HG02870 (cell line): ENCODE measurements at regions not wholly inside any gene's neighbourhood (a gene's known extent, or its start where the extent isn't known, plus 50 kb on each side); places are given as distances from the start of the nearest gene placed in this dataset.
"Not testable (repeated sequence)": the region's sequence is repeated elsewhere in the genome, so short reads cannot be mapped to it uniquely, and the experiment has no call there.

ENCODE experiments used
- ATAC-seq: cut with Tn5 transposase; IDR thresholded peaks from one replicate; pipeline ENCODE4 v1.9.1; 2021; ENCODE audit warnings: mild to moderate bottlenecking, moderate library complexity; ENCODE audit not compliant: unreplicated experiment

DNA sequence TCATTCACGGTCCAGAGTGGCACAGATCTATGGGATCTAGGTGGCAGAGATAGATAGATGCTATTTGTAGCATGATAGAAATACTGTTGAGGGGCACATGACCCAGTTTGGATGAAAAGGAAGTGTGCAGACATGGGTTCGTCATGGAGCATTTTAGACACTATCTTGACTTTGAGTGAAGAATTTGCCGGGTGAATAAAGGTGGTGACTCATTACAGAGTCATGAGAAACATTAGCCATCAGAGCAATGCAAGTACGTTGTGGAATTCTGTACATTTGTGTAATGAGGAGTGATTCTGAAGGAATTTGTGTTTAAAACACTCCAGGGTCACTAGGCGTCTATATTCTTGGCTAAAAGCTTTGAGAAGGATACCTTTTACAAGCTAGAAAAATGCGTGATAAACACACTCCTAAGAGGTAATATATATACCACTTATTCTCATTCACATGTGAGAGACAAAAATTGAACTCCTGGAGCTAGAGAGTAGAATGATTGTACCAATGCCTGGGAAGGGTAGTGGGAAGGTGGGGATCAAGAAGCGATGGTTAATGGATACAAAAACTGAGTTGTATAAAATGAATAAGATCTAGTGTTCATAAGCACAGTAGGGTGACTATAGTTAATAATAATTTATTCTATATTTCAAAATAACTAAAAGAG, 593.7 kb upstream of the LUZP2 start:
- ATAC-seq, result no peak

DNA sequence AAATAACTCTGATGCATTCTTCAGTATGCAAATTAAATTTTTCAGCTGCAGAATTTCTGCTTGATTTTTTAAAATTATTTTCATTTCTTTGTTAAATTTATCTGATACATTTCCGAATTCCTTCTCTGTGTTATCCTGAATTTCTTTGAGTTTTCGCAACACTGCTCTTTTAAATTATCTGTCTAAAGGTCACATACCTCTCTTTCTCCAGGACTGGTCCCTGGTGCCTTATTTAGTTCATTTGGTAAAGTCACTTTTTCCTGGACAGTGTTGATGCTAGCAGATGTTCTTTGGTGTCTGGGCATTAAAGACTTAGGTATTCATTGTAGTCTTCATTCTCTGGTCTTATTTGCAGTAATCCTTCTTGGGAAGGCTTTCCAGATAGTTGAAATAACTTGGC, 577.4 kb upstream of the LUZP2 start:
- no peak for ATAC-seq

DNA sequence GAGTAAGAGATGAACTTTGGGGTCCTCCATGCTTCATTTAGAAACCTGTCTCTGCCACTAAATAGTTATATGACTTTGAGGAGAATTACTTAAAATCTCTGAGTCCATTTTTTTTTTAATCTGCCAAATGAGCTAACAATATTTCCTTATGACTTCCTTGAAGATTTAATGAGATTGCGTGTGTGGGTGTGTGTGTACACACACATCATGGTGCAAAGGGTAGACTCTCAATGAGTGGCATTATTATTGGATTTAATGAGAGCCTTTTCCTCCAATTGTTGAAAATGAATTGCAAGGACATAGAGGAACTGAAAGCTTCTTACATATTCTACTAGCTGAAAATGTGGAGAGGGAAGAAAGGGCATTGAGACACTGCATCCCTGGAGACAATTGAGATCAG, 573.5 kb upstream of the LUZP2 start:
- ATAC-seq, result no peak

DNA sequence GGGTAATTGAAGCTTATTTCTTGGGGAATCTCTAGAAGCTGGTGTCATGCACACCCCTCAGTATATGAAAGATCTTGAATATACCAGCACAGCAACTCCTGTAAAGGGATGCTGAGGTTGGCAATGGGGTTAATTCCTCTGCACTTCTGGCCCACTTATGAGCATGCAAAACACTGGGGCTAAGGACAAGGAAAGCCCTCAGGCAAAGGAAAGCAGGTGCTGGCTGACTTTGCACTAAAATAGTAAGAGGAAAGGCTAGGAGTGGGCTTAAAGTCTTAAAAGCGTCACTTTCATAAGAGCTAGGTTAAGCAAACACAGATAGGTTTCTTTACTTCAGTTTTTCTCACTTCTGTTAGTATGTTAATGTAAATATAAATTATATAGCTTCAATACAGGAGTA, 572.6 kb upstream of the LUZP2 start:
- no peak for ATAC-seq

DNA sequence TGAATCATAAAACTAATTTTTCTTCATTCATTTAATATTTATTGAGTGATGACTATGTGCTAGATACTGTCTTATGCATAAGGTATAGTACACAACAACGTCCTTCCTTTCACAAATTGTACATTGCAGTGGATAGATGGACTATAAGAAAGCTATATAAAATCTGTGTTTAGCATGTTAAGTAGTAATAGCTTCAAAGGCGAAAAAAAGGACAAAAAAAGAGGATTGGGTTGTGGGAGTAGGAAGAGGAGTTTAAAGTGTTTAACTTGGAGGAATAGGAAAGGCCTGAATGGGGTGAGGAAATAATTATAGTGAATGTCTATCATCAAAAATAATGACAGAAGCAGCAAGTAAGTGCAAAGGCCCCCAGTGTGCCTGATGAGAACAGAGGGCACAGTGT, 565.4 kb upstream of the LUZP2 start:
- ATAC-seq, result no peak

DNA sequence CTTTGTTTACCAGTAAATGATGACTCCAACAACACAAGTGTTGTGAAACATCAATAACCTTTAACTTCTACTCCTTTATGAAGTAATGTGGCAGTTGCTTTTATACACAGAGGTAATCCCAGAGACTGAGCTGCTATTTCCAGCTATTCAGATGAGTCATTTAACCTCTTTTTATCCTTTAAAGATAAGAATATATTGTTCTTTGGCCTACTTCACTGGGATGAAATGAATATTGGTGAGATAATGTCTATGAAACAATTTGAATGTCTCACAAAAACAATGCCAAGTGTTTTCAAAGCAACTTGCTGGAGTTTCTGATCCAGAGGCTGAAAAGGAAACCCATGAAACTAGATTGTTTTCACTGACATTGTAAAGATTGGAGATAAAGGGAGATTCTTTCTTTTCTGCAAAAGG, 564.4 kb upstream of the LUZP2 start:
- ATAC-seq, result no peak

DNA sequence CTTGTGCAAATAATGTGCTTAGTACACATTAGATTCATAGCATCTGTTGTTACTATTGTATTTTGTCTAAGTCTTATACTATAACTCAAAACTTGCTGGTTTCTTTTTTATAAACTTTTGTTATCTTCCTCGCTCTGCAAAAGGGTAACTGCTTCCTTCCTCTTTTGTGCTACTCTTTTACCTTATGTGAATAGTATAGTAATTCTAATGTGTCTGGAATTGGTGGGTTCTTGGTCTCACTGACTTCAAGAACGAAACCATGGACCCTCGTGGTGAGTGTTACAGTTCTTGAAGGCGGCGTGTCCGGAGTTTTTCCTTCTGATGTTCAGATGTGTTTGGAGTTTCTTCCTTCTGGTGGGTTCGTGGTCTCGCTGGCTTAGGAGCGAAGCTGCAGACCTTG, 563.1 kb upstream of the LUZP2 start:
- no peak for ATAC-seq

DNA sequence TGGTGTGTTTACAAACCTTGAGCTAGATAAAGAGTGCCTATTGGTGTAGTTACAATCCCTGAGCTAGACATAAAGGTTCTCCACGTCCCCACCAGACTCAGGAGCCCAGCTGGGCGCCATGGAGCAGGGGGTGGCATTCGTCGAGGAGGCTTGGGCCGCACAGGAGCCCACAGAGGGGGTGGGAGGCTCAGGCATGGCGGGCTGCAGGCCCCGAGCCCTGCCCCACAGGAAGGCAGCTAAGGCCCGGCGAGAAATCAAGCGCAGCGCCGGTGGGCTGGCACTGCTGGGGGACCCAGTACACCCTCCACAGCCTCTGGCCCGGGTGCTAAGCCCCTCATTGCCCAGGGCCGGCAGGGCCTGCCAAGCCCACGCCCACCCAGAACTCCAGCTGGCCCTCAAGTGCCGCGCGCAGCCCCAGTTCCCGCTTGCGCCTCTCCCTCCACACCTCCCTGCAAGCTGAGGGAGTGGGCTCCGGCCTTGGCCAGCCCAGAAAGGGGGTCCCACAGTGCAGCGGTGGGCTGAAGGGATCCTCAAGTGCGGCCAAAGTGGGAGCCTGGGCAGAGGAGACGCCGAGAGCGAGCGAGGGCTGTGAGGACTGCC, 562.1 kb upstream of the LUZP2 start:
- ATAC-seq, result not testable (repeated sequence)

DNA sequence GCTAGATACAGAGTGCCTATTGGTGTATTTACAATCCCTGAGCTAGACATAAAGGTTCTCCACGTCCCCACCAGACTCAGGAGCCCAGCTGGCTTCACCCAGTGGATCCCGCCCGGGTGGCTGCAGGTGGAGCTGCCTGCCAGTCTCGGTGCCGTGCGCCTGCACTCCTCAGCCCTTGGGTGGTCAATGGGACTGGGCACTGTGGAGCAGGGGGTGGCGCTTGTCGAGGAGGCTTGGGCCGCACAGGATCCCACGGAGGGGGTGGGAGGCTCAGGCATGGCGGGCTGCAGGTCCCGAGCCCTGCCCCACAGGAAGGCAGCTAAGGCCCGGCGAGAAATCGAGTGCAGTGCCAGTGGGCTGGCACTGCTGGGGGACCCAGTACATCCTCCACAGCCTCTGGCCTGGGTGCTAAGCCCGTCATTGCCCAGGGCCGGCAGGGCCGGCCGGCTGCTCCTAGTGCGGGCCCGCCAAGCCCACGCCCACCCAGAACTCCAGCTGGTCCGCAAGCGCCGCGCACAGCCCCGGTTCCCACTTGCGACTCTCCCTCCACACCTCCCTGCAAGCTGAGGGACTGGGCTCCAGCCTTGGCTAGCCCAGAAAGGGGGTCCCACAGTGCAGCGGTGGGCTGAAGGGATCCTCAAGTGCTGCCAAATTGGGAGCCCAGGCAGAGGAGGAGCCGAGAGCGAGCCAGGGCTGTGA, 554.6 kb upstream of the LUZP2 start:
- ATAC-seq, result not testable (repeated sequence)

DNA sequence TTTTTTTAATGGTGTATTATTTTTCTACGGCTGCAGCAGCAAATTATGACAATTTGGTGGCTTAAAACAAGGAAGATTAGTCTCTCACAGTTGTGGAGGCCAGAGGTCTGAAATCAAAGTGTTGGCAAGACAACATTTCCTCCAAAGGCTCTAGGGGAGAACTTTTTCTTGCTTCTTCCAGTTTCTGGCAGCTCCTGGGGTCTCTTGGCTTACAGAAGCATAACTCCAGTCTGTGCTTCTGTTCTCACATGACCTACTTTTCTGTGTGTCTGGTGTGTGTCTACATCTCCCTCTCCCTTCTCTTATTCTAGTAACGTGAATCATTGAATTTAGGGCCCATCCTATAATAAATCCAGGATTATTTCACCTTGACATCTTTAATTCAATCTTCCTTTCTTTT, 551.9 kb upstream of the LUZP2 start:
- no peak for ATAC-seq

DNA sequence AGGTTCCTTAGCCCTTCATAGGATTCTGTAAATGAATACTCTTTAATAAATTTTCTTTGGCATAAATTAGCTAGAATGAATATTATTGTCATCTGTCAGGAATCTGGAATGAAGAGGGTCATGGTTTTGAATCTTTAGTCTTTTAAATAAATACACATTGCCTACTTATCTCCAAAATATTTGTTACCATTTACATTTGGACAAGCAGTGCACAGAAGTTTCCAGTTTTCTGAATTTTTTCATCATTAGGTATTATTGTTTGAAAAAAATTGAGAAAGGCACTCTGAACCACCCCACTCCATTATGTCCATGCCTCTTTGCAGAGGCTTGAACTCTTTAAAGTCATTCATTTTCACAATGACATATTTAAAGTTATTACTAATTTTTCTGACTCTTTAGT, 549.0 kb upstream of the LUZP2 start:
- ATAC-seq, result no peak

DNA sequence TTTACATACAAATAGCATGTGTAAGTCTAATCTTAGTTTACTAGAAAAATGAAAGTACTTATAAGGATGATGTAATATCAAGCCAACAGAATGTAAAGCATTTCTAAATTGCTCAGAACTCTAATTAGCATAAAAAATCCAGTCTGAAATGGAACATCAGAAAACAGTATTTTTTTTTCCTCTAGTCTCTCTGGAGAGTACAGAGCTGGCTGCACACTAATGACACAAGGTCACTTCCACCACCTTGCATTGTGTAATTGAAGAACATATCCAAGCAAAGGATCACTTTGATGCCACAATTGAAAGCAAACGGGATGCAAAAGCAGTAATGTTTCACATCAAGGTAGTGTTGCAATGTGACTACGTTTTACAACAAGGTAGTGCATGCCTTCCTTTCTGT, 548.0 kb upstream of the LUZP2 start:
- ATAC-seq, result no peak

DNA sequence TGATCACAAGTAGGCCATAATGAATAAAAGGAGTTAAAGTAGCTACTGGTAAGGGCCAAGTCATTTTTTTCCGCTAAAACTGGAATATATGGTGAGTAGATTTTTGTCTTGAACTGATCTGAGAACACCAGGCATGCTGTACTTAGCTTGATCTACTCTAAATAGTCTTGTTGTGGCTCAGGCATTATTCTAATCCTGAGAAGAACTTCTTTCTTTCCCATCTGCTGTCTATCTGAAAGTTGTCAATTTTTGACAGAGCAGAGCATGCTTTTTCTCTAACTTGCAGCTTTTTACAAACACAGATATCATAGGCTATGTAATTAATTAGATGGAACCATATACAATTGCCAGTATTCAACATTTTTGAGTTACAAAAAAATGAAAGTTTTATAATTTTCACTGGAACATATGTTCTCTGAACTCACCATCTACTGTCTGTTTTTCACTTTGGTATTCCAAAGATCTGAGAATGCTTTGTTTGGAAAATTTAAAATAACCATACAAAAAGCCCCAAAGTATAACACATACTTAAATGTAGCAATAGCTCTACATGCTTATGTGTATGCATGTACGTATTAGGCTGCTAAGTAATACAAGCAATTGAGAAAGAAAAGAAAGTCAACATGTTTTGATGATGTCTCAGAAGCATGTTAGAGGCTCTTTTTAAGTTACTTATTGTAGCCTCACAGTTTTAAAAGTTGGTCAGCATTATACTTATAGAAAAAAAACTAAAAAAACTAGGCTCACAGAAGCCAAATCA, 542.7 kb upstream of the LUZP2 start:
- ATAC-seq, result no peak

DNA sequence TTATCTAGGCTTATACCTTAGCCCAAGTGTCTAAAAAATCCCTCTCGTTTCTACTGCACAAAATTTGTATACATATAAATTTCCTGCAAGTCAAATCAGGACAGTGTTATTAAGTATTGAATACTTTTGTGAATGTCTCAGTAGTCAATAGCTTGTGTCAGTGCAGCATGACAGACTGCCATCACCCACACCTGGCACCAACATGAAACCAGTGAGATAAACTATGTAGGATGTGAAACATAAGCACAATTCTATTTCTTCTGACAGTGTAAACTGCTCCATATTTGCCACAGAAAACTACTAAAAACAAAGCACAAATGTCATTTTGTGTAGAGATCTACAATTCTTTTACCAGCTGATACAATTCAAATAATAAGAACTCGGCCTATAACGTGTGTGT, 542.1 kb upstream of the LUZP2 start:
- ATAC-seq, result no peak

DNA sequence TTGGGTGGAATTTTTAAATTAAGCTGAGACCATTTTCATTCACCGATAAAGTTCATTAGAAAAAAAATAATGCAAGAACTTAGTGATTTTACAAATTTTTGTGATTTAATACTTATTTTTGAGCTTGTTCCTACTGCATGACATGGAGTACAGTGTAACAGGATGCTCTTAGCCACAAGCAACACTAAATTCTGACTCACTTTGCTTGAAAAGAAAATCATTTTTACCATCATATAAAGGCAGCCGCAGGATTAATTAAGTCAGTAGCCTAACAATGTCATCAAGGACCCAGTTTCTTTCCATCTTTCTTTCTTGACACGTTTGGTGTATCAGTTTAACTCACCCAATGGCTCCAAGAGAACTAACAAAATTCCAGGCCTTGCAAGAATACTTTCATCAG, 540.3 kb upstream of the LUZP2 start:
- ATAC-seq, result no peak

DNA sequence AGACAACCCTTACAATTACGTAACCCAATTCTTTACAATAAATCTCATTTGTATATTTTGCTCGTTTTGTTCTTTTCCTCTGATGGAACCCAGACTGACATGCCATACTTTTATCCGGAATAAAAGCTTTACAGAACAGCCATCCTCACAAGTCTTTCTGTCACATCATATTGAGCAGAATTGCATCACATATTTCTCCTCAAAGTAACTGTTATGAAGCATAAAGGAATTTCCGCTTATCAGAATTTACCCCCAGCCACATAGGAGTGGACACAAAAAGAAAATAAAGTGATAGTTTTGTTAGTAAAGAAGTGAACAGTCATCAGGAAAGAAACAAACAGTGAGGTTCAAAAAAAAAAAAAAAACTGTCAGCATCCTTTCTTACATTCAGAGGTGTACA, 539.5 kb upstream of the LUZP2 start:
- no peak for ATAC-seq

DNA sequence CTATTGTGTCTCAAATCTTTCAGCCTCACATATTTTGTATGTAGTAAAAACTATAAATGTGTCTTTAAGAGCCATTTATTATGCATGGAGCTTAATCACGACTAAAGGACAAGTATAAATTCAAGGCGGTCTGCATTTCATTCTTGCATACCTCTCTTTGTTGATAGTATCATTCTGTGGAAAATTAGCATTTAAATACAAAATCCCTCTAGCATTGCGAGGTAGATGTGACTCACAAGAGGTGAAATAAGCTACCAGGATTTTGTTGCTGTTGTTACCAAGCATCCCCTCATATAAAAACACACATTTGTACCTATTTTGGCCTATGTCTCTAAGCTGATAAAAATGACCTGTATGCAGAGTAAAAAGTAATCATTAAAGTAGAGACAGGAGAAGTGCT, 537.4 kb upstream of the LUZP2 start:
- ATAC-seq, result no peak

DNA sequence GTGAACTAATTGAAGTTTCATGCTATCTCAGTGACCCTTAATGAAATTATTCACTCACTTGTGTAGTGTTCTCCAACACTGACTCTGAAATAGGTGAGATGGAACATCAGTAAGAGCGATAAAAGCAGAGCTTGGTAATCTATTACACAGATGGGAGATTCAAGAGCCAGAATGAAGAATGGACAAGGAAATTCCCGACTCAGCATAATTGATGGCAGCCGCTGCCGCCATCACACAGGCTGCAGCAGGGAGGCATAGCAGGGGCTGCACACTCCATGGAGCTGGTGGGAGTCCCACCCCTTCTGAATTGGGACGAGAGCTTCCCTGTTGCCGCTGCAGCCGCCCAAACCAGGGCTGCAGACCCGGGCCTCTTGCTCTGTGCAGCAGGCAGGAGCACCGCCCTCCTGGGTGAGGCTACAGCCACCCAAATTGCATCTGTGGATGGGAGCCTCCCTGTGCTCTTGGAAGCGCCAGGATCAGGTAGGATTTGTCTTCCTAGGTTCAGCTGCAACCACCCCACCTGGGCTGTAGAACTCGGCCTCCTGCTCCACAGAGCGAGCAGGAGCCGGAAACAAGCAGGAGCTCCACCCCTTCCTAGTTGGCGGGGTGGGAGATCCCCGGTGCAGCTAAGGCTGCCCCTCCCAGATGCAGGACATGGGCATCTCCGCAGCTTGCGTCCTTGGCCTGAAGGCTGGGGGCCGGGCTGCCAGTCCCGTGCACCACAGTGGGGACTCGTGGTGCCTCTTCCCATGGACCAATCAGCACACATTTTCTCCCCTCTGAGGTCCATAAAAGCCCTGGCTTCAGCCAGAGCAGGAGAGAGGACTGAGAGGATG, 535.1 kb upstream of the LUZP2 start:
- no peak for ATAC-seq

DNA sequence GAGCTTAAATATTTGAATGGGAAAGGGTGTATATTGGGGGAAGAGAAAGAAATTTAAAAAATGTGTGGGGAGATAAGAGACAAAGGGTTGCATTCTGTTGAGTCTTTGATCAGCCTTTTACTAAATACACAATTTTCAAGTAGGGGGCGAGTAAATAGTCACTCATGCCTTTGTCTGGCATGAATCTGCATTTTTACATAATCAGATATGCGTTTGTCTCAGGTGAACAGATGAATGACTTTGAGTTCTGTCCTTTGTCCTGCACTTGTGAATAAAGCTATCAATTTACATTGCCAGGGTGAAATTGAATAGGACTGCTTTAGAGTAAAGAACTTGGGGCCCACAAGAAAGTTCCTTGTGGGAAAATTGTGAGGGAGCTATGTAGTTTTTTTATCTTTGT, 523.6 kb upstream of the LUZP2 start:
- ATAC-seq, result no peak

DNA sequence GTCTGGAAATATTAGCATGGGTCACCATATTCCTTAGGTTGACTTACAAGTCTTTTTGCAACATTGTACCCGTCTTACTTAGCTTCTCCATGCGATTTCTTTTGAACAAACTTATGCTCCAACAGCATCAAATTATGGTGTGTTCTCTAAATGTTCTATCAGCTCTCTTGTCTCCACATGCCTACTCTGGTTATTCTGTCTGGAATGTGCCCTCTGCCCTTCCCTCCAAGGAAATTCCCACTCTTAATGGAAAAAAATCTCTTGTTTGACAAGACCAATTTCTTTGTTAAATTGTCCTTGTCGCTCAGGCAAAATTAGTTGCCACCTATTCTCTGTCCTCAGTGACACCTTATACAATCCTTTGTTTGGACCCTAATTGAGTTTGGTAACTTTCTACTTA, 522.8 kb upstream of the LUZP2 start:
- no peak for ATAC-seq

DNA sequence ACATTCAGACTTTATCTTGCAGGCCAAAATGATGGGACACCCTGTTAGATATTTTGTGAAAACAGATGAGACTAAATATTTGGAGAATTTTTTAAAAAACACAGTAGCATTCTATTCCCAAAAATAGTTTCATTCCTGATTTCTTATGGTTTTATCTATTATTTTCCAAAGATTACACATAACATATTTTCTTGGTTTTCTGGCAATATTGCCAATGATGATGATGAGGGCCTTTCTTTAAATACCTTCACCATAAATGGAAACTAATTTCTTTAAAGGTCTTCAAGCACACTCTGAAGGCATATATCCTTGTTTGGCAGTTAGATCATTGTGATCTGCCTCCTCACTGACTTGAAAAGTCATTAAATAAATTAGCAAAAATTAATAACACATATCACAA, 522.3 kb upstream of the LUZP2 start:
- ATAC-seq, result no peak
